GM12865 (cell line): ENCODE measurements at regions not wholly inside any gene's neighbourhood (a gene's known extent, or its start where the extent isn't known, plus 50 kb on each side); places are given as distances from the start of the nearest gene placed in this dataset.

Experiments
- DNase-seq: peaks from one replicate; pipeline ENCODE4 v3.0.0; 2010; ENCODE audit warnings: low read depth
- H3K4me3 ChIP-seq: 2 replicates; pipeline ENCODE4 v1.5.1; 2011; ENCODE audit warnings: mild to moderate bottlenecking, low read depth, low read length, control low read depth
- CTCF ChIP-seq: IDR thresholded peaks from 2 replicates; pipeline ENCODE4 v1.5.1; 2011; ENCODE audit warnings: low read length, control low read depth, low read depth, inconsistent platforms; ENCODE audit not compliant: insufficient read depth; ENCODE audit errors: missing control alignments

DNA sequence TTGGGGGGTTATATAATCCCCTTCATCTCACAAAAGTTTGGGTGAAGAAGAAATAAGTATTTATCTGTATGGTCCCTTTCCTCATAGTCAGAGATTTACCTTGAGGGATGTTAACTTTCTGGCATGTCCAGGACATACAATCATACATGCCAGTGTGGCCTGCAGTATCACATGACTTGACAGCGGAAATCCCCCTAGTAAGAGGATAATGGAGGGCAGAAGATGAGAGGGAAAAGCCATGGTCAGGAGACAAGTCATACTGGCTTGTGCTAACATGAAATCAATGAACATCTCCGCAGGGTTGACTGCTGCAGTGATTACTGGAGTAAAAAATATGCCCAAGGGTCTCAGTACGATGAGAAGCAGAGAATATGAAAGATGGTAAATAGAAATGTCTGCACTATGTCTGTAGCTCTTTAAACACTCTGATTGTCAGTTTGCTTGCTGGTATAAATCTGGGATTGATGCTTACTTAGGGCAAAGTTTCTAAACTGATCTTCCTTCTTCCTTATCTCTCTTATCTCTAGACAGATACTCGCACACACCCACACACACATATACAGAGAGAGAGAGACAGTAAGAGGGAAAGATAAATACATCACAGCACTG is 1385.6 kb upstream of the ADGRL3 start:
- H3K4me3 ChIP-seq: no peak overlapping the region
- peak; percentile 2 for DNase-seq
- no peak for TF ChIP-seq CTCF

DNA sequence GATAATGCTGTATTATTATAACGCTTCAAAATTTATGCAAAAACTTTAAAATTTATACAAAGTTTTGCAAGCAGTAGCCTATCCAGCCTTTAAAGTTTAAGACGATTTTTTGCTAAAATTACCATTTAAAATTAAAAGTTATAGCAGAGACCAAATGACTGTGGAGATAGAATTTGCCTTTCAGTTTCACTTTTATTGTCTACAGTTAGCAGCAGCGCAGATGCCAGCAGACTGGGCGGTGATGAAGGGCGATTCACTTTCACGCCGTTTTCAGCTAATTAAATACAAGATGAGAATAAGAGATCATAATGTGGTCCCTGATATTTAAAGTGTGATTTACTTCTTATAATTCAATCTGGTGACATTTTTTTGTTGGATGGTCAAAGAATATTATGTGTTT is 1381.5 kb upstream of the ADGRL3 start:
- H3K4me3 ChIP-seq: no peak overlapping the region
- DNase-seq: peak; percentile 17
- TF ChIP-seq CTCF: no peak

DNA sequence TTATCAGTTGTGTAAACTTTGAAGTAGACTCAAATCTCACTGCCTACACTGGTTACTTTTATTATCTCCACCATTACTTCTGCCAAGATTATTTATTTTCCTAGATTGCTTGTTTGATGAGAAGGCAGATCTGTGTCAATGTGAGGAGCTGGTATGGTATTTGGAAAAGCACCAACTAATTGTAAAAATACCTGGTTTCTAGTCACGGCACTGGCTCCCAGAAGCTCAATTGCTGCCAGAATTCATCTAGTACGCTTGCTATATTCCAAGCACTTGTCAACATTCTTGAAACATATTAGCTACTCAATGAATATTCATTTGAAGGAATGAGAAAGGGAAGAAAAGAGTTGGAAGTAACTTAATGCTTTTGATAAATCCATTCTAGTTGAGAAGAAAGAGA is 1376.8 kb upstream of the ADGRL3 start:
- no peak for TF ChIP-seq CTCF
- no peak overlapping the region for H3K4me3 ChIP-seq
- no peak for DNase-seq

- no peak overlapping the region for H3K4me3 ChIP-seq
- DNase-seq: no peak
- no peak for TF ChIP-seq CTCF
Observed at GRCh38 chr4:59825104-59825503, 1375.0 kb upstream of the ADGRL3 start.

GRCh38 chr4:59831746-59832145 is 1368.4 kb upstream of the ADGRL3 start:
- DNase-seq: no peak
- no peak overlapping the region for H3K4me3 ChIP-seq
- TF ChIP-seq CTCF: no peak

DNA sequence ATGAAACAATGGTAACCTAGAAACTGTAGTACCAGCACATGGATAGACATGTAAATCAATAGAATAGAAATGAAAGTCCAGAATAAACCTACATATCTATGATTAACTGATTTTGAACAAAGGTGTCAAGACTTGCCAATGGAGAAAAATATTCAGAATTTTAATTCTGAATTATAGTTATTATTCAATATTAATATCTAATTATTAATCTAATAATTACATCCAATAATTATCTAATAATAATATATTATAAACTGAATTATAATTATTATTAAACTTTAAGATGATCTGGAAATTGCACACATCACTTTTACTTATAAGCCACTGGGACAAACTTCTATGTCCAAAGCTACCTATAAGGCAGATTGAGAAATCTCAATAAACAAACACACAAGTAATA is 1365.2 kb upstream of the ADGRL3 start:
- no peak for TF ChIP-seq CTCF
- no peak overlapping the region for H3K4me3 ChIP-seq
- DNase-seq: no peak

DNA sequence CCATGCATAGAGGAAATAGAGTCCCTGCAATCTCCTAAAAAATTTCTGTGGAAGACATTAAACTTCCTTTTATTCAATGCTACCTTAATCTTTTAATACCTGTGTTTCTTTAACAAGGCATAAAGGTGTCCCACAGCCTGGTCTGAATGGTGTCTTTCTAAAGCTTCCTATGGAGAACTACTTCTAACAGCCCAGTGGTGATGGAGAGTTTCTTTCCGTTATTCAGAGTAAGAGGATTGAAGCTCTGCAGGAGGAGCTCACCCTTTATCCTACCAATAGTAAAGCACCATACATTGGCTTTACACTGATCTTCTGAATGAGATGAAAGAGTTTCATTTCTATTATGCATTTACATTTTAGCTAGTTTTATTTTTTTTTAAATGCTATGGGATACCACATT is 1362.4 kb upstream of the ADGRL3 start:
- no peak for DNase-seq
- H3K4me3 ChIP-seq: no peak overlapping the region
- no peak for TF ChIP-seq CTCF
